HG02973 (cell line): ENCODE measurements at regions not wholly inside any gene's neighbourhood (a gene's known extent, or its start where the extent isn't known, plus 50 kb on each side); places are given as distances from the start of the nearest gene placed in this dataset.

ENCODE experiments used
- ATAC-seq: cut with Tn5 transposase; IDR thresholded peaks from one replicate; pipeline ENCODE4 v1.9.1; 2021; ENCODE audit warnings: moderate library complexity; ENCODE audit not compliant: unreplicated experiment

GRCh38 chr6:74956559-74957428 is 249.1 kb downstream of the COL12A1 start:
- ATAC-seq, result no peak

DNA sequence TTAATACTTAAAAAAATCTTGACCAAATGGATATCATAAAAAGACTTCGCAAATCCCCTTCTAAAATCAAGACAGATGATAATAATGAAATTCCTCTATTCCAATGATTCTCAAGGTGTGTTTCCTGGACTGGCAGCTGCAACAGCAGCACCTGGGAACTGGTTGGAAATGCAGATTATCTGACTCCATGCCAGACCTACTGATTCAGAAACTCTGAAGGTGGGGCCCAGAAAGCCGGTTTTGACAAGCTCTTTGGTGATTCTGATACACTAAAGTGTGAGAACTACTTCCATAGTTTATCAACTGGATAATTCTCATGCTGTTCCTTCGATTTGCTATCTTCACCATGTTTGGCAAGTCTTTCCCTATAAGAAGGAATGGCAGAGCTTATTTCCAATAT is 252.1 kb downstream of the COL12A1 start:
- ATAC-seq, result no peak

- no peak for ATAC-seq
These were observed 258.9 kb downstream of the COL12A1 start for GRCh38 chr6:74946961-74947360.

GRCh38 chr6:74942130-74942529 is 263.7 kb downstream of the COL12A1 start:
- ATAC-seq, result no peak

DNA sequence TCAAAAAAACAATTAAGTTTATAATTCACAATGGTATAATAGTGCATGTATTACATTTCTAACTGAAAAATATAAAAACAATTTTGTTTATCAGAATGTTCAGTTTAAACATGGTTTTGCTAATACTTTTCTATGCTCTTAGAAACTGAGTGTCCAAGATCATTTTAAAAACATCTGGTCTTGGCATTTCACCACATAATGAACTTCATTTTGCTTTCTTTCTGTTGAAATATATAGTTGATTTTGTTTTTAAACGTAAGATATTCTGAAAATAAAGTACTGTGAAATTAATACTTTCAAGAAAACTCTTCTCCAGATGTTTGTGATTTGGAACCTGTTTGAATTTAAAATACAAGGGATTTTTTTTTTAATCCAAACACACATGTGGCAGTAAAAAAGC is 264.4 kb downstream of the COL12A1 start:
- ATAC-seq, result no peak

- no peak for ATAC-seq
These were observed 265.9 kb downstream of the COL12A1 start for GRCh38 chr6:74939721-74940620.

- no peak for ATAC-seq
These were observed 266.6 kb downstream of the COL12A1 start for GRCh38 chr6:74939151-74939708.

- no peak for ATAC-seq
These were observed 267.9 kb downstream of the COL12A1 start for GRCh38 chr6:74937936-74938335.

- ATAC-seq, result no peak
These were observed 269.0 kb downstream of the COL12A1 start for GRCh38 chr6:74936886-74937285.

- ATAC-seq, result no peak
These were observed 273.5 kb downstream of the COL12A1 start for GRCh38 chr6:74932232-74932888.

- ATAC-seq, result no peak
These were observed 274.3 kb downstream of the COL12A1 start for GRCh38 chr6:74931558-74931957.

DNA sequence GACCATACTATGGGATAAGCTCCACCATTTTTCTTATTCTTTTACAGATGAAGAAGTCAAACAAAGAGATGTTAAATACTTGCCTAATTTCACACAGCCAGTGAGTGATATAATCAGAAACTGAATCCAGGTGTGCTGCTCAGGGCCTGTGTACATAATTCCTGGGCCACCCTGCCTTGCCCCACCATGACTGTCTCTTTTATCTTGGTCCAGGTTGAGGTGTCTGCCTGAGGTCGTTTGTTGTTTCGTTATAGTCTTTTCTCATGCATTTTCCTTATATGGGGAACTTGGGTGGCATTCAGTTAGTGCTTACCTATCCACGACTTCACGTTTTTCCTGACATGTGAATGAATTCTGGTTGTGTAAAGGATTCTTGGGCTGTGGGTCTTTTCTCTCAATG is 277.6 kb downstream of the COL12A1 start:
- no peak for ATAC-seq

- no peak for ATAC-seq
These were observed 278.6 kb downstream of the COL12A1 start for GRCh38 chr6:74927299-74927698.

GRCh38 chr6:74925683-74926082 is 280.2 kb downstream of the COL12A1 start:
- ATAC-seq, result peak; percentile 77

DNA sequence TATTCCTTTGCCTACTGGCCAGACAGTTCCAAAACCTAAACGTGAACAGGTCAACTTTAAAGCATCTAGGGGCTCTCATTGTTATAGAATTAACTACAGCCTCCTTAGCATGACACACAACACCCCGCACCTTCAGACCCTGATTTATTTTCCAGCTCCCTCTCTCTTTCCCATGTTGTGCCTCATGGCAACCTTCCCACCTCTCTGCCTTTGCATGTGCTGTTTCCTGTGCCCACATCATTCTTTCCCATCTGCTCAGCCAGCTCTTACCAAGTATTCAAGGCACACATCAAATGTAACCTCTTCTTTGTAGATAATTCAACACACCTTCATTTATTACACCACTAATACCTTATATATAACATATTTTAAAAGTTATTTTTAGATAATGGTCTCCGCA is 291.0 kb downstream of the COL12A1 start:
- ATAC-seq, result no peak

DNA sequence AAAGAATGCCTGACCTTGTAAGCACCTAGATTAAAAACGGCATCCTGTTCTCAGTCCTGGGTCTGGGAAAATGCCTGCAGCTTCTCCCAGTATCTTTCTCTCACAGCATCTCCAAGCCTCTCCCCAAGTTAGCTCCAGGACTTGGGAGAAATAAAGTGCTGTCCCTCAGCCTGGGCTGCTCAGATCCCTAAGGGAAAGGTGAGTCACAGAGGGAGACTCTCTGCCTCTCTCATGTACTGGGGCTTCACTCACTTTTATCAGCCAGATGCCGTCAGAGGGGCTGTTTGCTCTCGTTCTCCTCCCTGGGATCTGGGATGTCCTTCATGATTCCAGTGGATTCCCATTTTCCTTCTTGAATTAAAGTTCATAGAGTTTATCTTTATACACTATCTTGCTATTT is 293.6 kb downstream of the COL12A1 start:
- ATAC-seq, result no peak

DNA sequence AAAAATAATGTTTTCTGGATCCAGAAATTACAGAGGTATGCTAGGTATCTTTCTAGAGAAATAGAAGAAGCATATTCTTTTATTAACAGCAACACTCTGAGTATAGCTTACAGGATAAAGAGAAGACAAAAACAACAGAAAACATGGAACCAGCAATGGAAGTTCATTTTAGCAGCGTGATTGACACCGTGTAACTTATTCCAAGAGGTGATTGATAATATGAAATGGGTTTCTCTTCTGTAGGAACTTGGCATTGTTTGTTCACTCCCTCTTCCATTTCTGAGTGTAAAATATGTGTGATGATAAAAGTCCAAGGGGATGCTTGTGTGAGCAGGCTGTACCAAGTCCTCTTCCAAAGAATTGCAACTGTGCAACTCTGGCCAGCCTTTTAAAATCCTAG is 303.0 kb downstream of the COL12A1 start:
- no peak for ATAC-seq

GRCh38 chr6:74902089-74902488 is 303.8 kb downstream of the COL12A1 start:
- ATAC-seq, result no peak

DNA sequence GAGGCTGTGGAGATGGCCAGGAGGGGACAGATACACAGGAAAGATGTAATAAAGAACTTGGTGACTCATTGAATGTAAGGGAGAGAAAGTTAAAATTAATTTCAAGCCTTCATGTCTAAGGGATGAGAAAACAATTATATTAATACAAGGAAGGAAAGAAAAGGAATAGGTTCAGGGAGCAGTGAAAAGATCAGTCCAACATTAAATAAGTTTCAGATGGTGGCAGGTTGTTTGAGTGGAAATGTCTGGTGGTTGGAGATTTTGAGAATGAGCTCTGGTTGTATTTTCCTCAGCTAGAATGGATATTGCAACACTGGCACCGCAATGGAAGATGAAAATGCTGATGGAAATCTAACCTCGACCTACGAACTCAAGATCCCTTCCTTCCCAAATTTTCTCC is 304.3 kb downstream of the COL12A1 start:
- no peak for ATAC-seq

- no peak for ATAC-seq
These were observed 306.4 kb downstream of the COL12A1 start for GRCh38 chr6:74899416-74899815.

GRCh38 chr6:74892091-74892490 is 313.8 kb downstream of the COL12A1 start:
- ATAC-seq, result no peak
